GDM1 (cell line): ENCODE measurements at regions not wholly inside any gene's neighbourhood (a gene's known extent, or its start where the extent isn't known, plus 50 kb on each side); places are given as distances from the start of the nearest gene placed in this dataset.
"Not testable (repeated sequence)": the region's sequence is repeated elsewhere in the genome, so short reads cannot be mapped to it uniquely, and the experiment has no call there.

Experiments used
- DNase-seq: peaks from one replicate; lab custom pipeline; 2025; lab: John Stamatoyannopoulos, UW

- no peak for DNase-seq
Measured at GRCh38 chr4:158122501-158122900, 50.3 kb downstream of the GASK1B start.

DNA sequence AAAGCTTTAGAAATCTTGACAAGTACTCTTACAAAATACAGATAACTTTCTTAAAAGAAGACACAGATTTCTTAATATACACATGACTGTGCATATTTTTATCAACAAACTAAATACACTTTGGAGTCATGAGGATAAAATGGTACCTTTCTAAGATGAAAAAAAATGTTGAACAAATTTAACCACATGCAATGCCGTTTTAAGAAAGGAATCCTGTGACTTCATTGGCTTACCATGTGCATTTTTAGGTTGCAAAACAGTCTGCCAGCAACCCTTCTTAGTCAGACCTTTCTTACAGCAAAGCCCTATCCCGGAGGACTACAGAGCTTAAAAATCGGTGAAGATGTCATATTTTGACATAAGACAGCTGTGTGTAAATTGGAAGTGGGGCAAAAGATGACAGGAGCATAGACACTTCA is 51.7 kb downstream of the GASK1B start:
- DNase-seq = no peak

- not testable (repeated sequence) for DNase-seq
Measured at GRCh38 chr4:158120645-158121151, 52.1 kb downstream of the GASK1B start.

GRCh38 chr4:158112611-158113010 is 60.2 kb downstream of the GASK1B start:
- no peak for DNase-seq

DNA sequence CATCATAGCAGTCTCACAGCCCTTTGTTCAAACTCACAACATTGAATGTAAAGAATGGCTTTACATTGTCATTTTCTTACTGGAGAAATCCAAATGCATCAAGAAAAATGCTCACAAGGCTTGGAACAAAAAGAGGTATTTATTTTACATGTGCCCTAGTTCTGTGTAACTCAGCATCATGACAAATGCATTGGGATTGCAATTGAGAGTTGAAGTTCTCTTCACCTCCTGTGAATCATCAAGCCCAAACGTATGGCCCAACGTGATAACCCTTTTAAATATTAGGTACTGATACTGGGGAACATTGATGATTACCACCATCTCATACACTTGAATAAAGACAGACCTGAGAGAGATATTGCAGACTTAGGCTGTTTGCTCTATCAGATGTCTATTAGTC is 61.6 kb downstream of the GASK1B start:
- no peak for DNase-seq

GRCh38 chr4:158102904-158103303 is 69.9 kb downstream of the GASK1B start:
- DNase-seq = no peak

- no peak for DNase-seq
Measured at GRCh38 chr4:158099686-158100085, 73.1 kb downstream of the GASK1B start.

GRCh38 chr4:158098802-158099201 is 74.0 kb downstream of the GASK1B start:
- DNase-seq = no peak

- DNase-seq = no peak
Measured at GRCh38 chr4:158094413-158095134, 78.3 kb downstream of the GASK1B start.

DNA sequence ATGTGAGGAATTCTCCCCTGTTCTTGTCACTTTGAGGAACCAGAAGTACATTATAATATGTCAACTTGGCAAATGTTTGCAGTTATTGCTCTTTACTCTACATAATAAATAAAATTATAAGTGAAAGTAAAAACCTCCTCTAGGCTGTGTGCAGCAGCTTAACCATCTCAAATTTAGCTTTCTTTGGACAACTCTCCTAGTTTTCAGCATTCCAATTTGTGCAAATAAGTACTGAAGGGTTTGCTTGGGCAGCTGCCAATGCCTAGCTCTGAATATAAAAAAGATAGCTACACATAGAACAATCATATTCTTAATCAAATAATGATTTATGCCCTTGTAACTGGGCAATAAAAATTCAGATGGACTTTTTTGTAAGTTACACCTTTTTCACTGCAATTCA is 82.5 kb downstream of the GASK1B start:
- no peak for DNase-seq

DNA sequence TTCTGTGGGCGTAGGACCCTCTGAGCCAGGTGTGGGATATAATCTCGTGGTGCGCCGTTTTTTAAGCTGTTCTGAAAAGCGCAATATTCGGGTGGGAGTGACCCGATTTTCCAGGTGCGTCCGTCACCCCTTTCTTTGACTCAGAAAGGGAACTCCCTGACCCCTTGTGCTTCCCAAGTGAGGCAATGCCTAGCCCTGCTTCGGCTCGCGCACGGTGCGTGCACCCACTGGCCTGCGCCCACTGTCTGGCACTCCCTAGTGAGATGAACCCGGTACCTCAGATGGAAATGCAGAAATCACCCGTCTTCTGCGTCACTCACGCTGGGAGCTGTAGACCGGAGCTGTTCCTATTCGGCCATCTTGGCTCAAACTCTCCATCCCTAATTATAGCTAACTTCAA is 82.9 kb downstream of the GASK1B start:
- not testable (repeated sequence) for DNase-seq

DNA sequence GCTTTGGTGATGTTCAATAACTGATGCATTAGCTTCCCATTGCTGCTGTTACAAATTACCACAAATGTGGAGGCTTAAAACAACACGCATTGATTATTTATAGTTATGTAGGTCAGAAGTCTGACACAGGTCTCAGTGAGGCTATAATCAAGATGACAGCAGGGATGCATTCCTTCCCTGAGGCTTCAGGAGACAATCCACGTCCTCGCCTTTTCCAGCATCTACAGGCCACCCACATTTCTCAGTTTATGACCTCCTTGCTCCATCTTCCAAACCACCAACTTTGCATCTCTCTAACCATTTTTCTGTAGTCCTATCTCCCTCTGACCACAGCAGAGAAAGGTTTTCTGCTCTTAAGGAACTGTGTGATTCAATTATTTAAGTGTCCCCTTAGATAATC is 92.5 kb downstream of the GASK1B start:
- DNase-seq = no peak

DNA sequence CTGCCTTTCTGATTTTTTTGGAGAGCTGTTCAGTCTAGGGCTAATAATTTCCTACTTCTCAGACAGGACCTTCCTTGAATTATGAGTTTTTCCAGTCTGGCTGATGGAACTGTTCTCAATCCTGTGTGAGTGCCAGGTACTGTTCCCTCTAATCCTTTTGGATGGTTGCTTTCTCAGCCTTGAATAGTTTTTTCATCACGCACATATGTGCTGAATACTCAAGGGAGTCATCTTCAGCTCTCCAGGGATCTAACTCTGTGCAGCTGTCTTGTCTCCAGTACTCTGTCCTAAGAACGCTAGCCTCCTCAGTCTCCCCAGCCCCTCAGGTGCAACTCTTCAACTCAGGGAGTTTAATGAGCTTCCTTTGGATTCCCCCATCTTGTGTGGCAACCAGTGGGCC is 93.2 kb downstream of the GASK1B start:
- no peak for DNase-seq

DNA sequence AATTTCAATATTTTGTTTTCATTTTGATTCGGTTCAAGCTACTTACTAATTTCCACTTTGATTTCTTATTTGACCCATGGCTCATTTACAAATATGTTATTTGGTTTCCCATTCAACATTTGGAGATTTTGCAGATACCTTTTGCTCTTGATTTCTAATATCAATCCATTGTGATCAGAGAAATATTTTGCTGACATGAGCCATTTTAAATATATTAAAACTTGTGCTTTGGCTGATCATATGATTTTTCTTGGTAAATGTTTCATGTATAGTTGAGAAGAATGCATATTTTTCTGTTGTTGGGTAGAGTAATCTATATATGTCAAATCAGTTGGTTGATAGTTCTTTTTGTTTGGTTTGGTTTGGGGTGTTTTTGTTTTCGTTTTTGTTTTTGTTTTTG is 95.0 kb downstream of the GASK1B start:
- no peak for DNase-seq

DNA sequence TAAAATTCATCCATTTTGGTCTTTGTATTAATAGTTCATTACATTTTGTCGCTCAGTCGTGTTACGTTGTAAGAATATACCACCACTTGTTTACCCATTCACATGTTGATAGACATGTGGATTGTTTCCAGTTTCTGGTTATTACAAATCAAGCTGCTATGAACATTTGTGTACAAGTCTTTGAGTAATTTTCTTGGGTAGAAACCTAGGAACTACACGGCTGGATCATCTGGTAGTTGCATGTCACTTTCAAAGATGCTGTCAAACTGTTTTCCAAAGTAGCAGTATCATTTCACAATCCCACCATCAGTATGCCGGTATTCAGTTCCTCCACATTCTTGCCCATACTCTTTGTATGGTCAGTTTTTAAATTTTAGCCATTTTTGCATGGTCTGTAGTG is 98.0 kb downstream of the GASK1B start:
- DNase-seq = no peak

DNA sequence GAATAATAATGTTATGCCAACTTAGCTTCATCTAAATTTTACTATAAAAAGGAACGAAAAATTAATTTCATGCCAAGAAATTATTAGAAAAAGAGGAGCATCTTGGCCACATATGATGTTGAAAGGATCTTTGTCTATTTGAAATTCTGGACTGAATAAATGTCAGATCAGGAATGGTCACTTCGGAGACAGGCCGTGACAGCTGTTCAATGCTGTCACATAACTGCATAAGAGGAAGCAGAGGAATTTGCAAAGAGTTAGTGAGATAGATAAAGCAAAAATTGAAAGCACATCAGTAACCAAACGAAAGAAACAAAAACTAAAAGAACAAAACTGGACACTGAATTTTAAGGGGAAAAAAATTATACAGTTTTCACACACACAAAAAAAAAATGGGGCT is 100.9 kb downstream of the GASK1B start:
- DNase-seq = no peak

GRCh38 chr4:158068068-158068467 is 104.8 kb downstream of the GASK1B start:
- no peak for DNase-seq

- DNase-seq = no peak
Measured at GRCh38 chr4:158067646-158068045, 105.2 kb downstream of the GASK1B start.

- DNase-seq = no peak
Measured at GRCh38 chr4:158065603-158066002, 107.2 kb downstream of the GASK1B start.

DNA sequence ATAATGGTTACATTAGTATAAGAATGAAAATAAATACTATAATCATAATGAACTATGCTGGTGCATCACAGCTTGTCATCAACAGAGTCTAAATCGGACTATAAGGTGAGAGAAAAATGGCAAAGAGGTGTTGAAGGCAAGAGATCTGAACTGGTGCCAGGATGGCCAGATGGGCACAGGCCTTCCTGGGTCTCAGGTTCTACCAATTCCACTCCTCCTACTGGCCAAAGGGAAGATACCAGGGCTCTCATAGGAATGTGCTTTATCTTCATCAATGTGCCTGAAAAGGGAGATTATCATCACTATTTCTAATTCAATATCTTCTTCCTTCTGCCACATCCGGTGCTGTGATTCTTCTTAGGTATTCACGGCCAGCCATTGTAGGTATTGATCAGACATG is 107.6 kb downstream of the GASK1B start:
- no peak for DNase-seq

DNA sequence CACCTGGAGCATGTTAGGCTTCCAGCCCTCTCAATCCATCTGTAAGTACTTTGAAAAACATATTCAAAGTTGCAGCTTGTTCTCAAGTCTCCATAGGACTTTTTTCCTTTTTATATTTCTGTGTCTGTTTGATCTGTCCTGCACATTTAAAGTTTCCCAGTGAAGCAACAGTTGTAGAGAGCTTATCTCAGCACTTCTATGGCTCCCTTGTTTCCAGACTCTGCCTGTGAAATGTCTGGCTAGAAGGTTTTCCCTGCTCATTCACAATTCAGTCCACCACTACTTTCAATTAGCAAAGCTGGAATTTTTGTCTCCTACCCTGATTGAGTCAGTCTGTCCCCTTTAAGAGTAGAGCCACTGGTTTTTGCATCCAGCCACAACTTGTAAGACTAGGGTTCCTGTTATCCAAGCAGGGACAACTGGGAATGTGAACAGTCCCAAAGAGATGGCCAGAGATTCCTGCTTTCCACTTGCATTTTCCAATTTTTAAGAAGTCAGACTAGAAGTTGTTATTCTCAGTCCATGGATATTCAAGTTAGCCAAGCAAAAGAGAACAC is 116.1 kb downstream of the GASK1B start:
- DNase-seq = no peak

DNA sequence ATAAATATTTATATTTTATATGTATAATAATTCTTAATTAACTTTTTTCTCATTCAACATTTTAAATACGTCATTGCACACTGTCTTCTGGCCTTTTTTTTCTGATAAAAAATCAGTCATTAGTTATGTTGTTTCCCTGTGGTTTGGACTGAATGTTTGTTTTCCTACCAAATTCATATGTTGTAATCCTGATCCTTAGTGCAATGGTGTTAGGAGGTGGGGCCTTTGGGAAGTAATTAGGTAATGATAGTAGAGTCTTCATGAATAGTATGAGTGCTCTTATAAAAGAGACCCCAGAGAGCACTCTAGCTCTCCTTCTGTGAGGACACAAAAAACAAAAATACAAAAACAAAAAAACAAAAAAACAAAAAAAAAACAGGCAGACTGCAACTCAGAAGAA is 117.2 kb downstream of the GASK1B start:
- no peak for DNase-seq

- no peak for DNase-seq
Measured at GRCh38 chr4:158053801-158054200, 119.0 kb downstream of the GASK1B start.

GRCh38 chr4:158053086-158053485 is 119.7 kb downstream of the GASK1B start:
- no peak for DNase-seq
